H9 (cell line): ENCODE measurements at regions not wholly inside any gene's neighbourhood (a gene's known extent, or its start where the extent isn't known, plus 50 kb on each side); places are given as distances from the start of the nearest gene placed in this dataset.
"Not testable (repeated sequence)": the region's sequence is repeated elsewhere in the genome, so short reads cannot be mapped to it uniquely, and the experiment has no call there.

Source experiments
- DNase-seq: peaks from one replicate; pipeline ENCODE4 v3.0.0-alpha.2; 2017
- H2AFZ ChIP-seq: one replicate; pipeline ENCODE4 v1.6.1; 2013; ENCODE audit warnings: mild to moderate bottlenecking, low read length, control low read depth, moderate library complexity
- H2AK5ac ChIP-seq: 2 replicates; pipeline ENCODE4 v1.6.1; 2013; ENCODE audit warnings: low read length, control low read depth, mixed read lengths; ENCODE audit not compliant: insufficient read length
- H2BK120ac ChIP-seq: one replicate; pipeline ENCODE4 v1.6.1; 2013; ENCODE audit warnings: low read depth, mild to moderate bottlenecking, low read length, control low read depth, inconsistent platforms; ENCODE audit not compliant: poor library complexity, severe bottlenecking
- H2BK12ac ChIP-seq: 2 replicates; pipeline ENCODE4 v1.6.1; 2013; ENCODE audit warnings: low read length, control low read depth, mixed read lengths, low read depth; ENCODE audit not compliant: insufficient read length
- H2BK15ac ChIP-seq: 2 replicates; pipeline ENCODE4 v1.6.1; 2013; ENCODE audit warnings: low read depth, low read length, control low read depth
- H2BK20ac ChIP-seq: one replicate; pipeline ENCODE4 v1.6.1; 2013; ENCODE audit warnings: low read depth, mild to moderate bottlenecking, low read length, control low read depth, inconsistent platforms; ENCODE audit not compliant: poor library complexity, severe bottlenecking
- H2BK5ac ChIP-seq: 2 replicates; pipeline ENCODE4 v1.6.1; 2013; ENCODE audit warnings: low read length, control low read depth, mixed read lengths; ENCODE audit not compliant: insufficient read length
- H3K14ac ChIP-seq: 2 replicates; pipeline ENCODE4 v1.6.1; 2013; ENCODE audit warnings: low read length, control low read depth; ENCODE audit not compliant: insufficient read depth
- H3K18ac ChIP-seq: 2 replicates; pipeline ENCODE4 v1.6.1; 2013; ENCODE audit warnings: low read depth, mild to moderate bottlenecking, mixed read lengths, low read length, control low read depth; ENCODE audit not compliant: insufficient read length
- H3K23ac ChIP-seq: 2 replicates; pipeline ENCODE4 v1.6.1; 2013; ENCODE audit warnings: low read length, control low read depth, mixed read lengths, low read depth; ENCODE audit not compliant: insufficient read length
- H3K23me2 ChIP-seq: 2 replicates; pipeline ENCODE4 v1.6.1; 2013; ENCODE audit warnings: low read depth, mild to moderate bottlenecking, mixed read lengths, low read length, control low read depth; ENCODE audit not compliant: insufficient read length, poor library complexity, severe bottlenecking
- H3K27ac ChIP-seq: 2 replicates; pipeline ENCODE4 v1.5.1; 2013; ENCODE audit warnings: low read length, control low read depth, mixed read lengths, low read depth; ENCODE audit not compliant: insufficient read length
- H3K27me3 ChIP-seq: 2 replicates; pipeline ENCODE4 v1.6.1; 2013; ENCODE audit warnings: low read length, control low read depth, inconsistent platforms; ENCODE audit not compliant: insufficient read depth
- H3K4ac ChIP-seq: 2 replicates; pipeline ENCODE4 v1.6.1; 2013; ENCODE audit warnings: low read depth, mild to moderate bottlenecking, control low read depth, inconsistent platforms, low read length, moderate library complexity
- H3K4me1 ChIP-seq: 2 replicates; pipeline ENCODE4 v1.6.1; 2013; ENCODE audit warnings: low read length, control low read depth, inconsistent platforms; ENCODE audit not compliant: insufficient read depth
- H3K4me2 ChIP-seq: 2 replicates; pipeline ENCODE4 v1.6.1; 2013; ENCODE audit warnings: low read length, control low read depth, mixed read lengths; ENCODE audit not compliant: insufficient read length, insufficient read depth
- H3K56ac ChIP-seq: 2 replicates; pipeline ENCODE4 v1.6.1; 2013; ENCODE audit warnings: low read depth, mild to moderate bottlenecking, mixed read lengths, low read length, control low read depth; ENCODE audit not compliant: insufficient read length
- H3K79me1 ChIP-seq: 2 replicates; pipeline ENCODE4 v1.6.1; 2013; ENCODE audit warnings: low read depth, mild to moderate bottlenecking, moderate library complexity, low read length, control low read depth, inconsistent platforms; ENCODE audit not compliant: insufficient read depth, poor library complexity, severe bottlenecking
- H3K79me2 ChIP-seq: 2 replicates; pipeline ENCODE4 v1.6.1; 2013; ENCODE audit warnings: low read length, control low read depth, inconsistent platforms; ENCODE audit not compliant: insufficient read depth
- H3K9ac ChIP-seq: 2 replicates; pipeline ENCODE4 v1.6.1; 2013; ENCODE audit warnings: low read length, control low read depth, mixed read lengths; ENCODE audit not compliant: insufficient read length; ENCODE audit errors: extremely low read depth
- H3K9me3 ChIP-seq: one replicate; pipeline ENCODE4 v1.6.1; 2013; ENCODE audit warnings: low read depth, low read length, inconsistent platforms; ENCODE audit not compliant: control insufficient read depth
- H3T11ph ChIP-seq: one replicate; pipeline ENCODE4 v1.6.1; 2013; ENCODE audit warnings: mild to moderate bottlenecking, low read length, control low read depth, inconsistent platforms
- H4K20me1 ChIP-seq: one replicate; pipeline ENCODE4 v1.6.1; 2013; ENCODE audit not compliant: control insufficient read depth, insufficient read length, insufficient read depth
- H4K5ac ChIP-seq: 2 replicates; pipeline ENCODE4 v1.6.1; 2013; ENCODE audit warnings: low read depth, mild to moderate bottlenecking, mixed read lengths, low read length, control low read depth; ENCODE audit not compliant: insufficient read length
- H4K8ac ChIP-seq: replicated peaks from 2 replicates; pipeline ENCODE4 v1.6.1; 2013; ENCODE audit warnings: low read length, control low read depth, mixed read lengths, low read depth; ENCODE audit not compliant: insufficient read length
- H4K91ac ChIP-seq: 2 replicates; pipeline ENCODE4 v1.6.1; 2013; ENCODE audit warnings: low read depth, mild to moderate bottlenecking, moderate library complexity, mixed read lengths, low read length, control low read depth; ENCODE audit not compliant: insufficient read length
- H3K27ac Mint-ChIP-seq, 3 experiments: 2 replicates in 2 of 3; 3 replicates in 1 of 3; pipeline ENCODE4 v1.8.0; 2020 to 2021; ENCODE audit warnings: mixed read lengths in 3 of 3, mild to moderate bottlenecking in 1 of 3, moderate library complexity in 1 of 3
- H3K27me3 Mint-ChIP-seq: 2 replicates; pipeline ENCODE4 v1.8.0; 2021; ENCODE audit warnings: low read depth, mild to moderate bottlenecking, moderate library complexity, mixed read lengths
- H3K36me3 Mint-ChIP-seq, 3 experiments: 2 replicates in 2 of 3; 3 replicates in 1 of 3; pipeline ENCODE4 v1.8.0; 2020 to 2021; ENCODE audit warnings: low read depth in 3 of 3, mixed read lengths in 3 of 3; ENCODE audit not compliant: insufficient read depth in 1 of 3
- H3K4me1 Mint-ChIP-seq, 2 experiments: 2 replicates each; pipeline ENCODE4 v1.8.0; 2020; ENCODE audit warnings: mixed read lengths in 2 of 2
- H3K4me3 Mint-ChIP-seq, 2 experiments: 2 replicates in 1 of 2; 3 replicates in 1 of 2; pipeline ENCODE4 v1.8.0; 2020 to 2021; ENCODE audit warnings: mild to moderate bottlenecking in 2 of 2, mixed read lengths in 2 of 2, moderate library complexity in 1 of 2
- H3K9me3 Mint-ChIP-seq, 2 experiments: 2 replicates in 1 of 2; 3 replicates in 1 of 2; pipeline ENCODE4 v1.8.0; 2020; ENCODE audit warnings: mild to moderate bottlenecking in 2 of 2, mixed read lengths in 2 of 2, moderate library complexity in 1 of 2
- WGBS: extraction: QIAGEN DNeasy Blood & Tissue Kit; methylation state at CpG from one replicate; pipeline ENCODE4 v1.1.7; 2013; ENCODE audit warnings: missing lambda C conversion rate, low lambda C conversion rate, mixed read lengths; ENCODE audit not compliant: insufficient read length; ENCODE audit errors: extremely low coverage; 5-methylcytosine and 5-hydroxymethylcytosine counted together
- TF ChIP-seq, protein P1 (sequence below): fragments of 200-600 bp; sonication (generic); conservative IDR thresholded peaks from 3 replicates; pipeline ENCODE4 v1.8.0; 2021; ENCODE audit warnings: antibody characterized with exemption, mild to moderate bottlenecking

DNA sequence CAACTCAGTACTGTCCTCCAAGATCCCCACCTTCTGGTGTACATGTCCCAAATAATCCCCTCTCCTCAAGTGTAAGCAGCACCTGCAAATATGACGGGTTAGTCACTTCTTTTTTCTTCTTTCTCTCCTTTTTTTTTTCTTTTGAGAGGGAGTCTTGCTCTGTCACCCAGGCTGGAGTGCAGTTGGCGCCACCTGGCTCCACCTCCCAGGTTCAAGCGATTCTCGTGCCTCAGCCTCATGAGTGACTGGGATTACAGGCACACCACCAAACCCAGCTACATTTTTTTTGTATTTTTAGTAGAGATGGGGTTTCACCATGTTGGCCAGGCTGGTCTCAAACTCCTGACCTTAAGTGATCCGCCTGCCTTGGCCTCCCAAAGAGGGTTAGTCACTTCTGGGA, 123.8 kb upstream of the PALS2 start:
- TF ChIP-seq, protein P1, sequence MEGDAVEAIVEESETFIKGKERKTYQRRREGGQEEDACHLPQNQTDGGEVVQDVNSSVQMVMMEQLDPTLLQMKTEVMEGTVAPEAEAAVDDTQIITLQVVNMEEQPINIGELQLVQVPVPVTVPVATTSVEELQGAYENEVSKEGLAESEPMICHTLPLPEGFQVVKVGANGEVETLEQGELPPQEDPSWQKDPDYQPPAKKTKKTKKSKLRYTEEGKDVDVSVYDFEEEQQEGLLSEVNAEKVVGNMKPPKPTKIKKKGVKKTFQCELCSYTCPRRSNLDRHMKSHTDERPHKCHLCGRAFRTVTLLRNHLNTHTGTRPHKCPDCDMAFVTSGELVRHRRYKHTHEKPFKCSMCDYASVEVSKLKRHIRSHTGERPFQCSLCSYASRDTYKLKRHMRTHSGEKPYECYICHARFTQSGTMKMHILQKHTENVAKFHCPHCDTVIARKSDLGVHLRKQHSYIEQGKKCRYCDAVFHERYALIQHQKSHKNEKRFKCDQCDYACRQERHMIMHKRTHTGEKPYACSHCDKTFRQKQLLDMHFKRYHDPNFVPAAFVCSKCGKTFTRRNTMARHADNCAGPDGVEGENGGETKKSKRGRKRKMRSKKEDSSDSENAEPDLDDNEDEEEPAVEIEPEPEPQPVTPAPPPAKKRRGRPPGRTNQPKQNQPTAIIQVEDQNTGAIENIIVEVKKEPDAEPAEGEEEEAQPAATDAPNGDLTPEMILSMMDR = peak; percentile 28; the same call in 1 of the 3 replicates
- H3K27me3 Mint-ChIP-seq = peaks cover 30% of the 10 kb centered on the region
- not testable (repeated sequence) for H3K79me2 ChIP-seq, H2AFZ ChIP-seq, H3K4me1 Mint-ChIP-seq, H2AK5ac ChIP-seq, H3K27ac ChIP-seq, H3K4me3 Mint-ChIP-seq, H3K27me3 ChIP-seq, H3K36me3 Mint-ChIP-seq, H3K9me3 ChIP-seq, H3T11ph ChIP-seq, H3K4me2 ChIP-seq, H3K9me3 Mint-ChIP-seq, H4K20me1 ChIP-seq, H3K27ac Mint-ChIP-seq, H2BK20ac ChIP-seq, H2BK12ac ChIP-seq, H3K4me1 ChIP-seq, H3K23ac ChIP-seq, H3K18ac ChIP-seq, H4K5ac ChIP-seq, H3K9ac ChIP-seq, H2BK15ac ChIP-seq, H3K56ac ChIP-seq, H2BK120ac ChIP-seq, H4K8ac ChIP-seq, H4K91ac ChIP-seq, H3K79me1 ChIP-seq, H3K14ac ChIP-seq, H2BK5ac ChIP-seq, H3K4ac ChIP-seq, H3K23me2 ChIP-seq
- WGBS = no CpG with 5 or more reads among the region's 5 CpGs
- DNase-seq = peak; percentile 49
